PC-3 (cell line): ENCODE measurements at regions not wholly inside any gene's neighbourhood (a gene's known extent, or its start where the extent isn't known, plus 50 kb on each side); places are given as distances from the start of the nearest gene placed in this dataset.

Source experiments
- EZH2 ChIP-seq: fragments of 300-600 bp; sonication (generic); IDR thresholded peaks from one replicate; pipeline ENCODE4 v1.6.1; 2017; ENCODE audit warnings: antibody characterized with exemption, mild to moderate bottlenecking, low read length; ENCODE audit not compliant: unreplicated experiment
- EZH2phosphoT487 ChIP-seq: fragments of 300-600 bp; sonication (generic); IDR thresholded peaks from 2 replicates; pipeline ENCODE4 v1.6.1; 2018; ENCODE audit warnings: mild to moderate bottlenecking, antibody characterized with exemption, low read length, borderline replicate concordance
- TF ChIP-seq, protein P1 (sequence below): fragments of 300-600 bp; sonication (generic); conservative IDR thresholded peaks from 2 replicates; pipeline ENCODE4 v1.5.1; 2017; ENCODE audit warnings: antibody characterized with exemption, low read depth, mild to moderate bottlenecking, low read length

DNA sequence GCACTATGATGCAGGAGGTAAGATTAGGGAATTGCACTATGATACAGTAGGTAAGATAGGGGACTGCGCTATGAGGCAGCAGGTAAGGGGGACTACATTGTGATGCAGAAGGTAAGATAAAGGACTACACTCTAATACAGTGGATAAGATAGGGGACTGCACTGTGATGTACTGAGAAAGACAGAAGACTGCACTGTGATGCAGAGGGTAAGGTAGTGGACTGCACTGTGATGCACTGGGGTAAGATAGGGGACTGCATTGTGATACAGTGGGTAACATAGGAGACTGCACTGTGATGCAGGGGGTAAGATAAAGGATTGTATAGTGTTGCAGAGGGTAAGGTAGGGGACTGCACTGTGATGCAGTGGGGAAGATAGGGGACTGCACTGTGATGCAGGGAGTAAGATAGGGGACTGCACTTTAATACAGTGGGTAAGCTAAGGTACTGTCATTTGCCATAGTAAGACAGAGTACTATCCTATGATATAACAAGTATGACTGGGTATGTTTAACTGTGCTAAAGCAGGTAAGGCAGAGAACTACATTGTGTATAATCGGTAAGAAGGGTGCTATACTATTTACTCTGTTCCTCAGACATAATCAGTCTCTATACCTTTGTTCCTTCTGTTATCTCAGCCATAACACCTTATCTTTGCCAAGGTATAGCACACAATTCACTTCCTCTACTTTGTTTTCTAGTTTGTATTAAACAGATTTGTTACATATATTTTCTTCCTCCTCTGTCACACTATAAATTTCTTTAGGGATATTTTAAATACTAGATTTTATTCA is 208.5 kb downstream of the BARHL2 start:
- TF ChIP-seq, protein P1, sequence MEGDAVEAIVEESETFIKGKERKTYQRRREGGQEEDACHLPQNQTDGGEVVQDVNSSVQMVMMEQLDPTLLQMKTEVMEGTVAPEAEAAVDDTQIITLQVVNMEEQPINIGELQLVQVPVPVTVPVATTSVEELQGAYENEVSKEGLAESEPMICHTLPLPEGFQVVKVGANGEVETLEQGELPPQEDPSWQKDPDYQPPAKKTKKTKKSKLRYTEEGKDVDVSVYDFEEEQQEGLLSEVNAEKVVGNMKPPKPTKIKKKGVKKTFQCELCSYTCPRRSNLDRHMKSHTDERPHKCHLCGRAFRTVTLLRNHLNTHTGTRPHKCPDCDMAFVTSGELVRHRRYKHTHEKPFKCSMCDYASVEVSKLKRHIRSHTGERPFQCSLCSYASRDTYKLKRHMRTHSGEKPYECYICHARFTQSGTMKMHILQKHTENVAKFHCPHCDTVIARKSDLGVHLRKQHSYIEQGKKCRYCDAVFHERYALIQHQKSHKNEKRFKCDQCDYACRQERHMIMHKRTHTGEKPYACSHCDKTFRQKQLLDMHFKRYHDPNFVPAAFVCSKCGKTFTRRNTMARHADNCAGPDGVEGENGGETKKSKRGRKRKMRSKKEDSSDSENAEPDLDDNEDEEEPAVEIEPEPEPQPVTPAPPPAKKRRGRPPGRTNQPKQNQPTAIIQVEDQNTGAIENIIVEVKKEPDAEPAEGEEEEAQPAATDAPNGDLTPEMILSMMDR: no peak
- no peak for TF ChIP-seq EZH2
- TF ChIP-seq EZH2phosphoT487: no peak
